NCI-H1417 (cell line): ENCODE measurements at regions not wholly inside any gene's neighbourhood (a gene's known extent, or its start where the extent isn't known, plus 50 kb on each side); places are given as distances from the start of the nearest gene placed in this dataset.

Experiments
- DNase-seq, 3 experiments: peaks; one replicate each; lab custom pipeline; 2025; lab: John Stamatoyannopoulos, UW

- peak in 2 of 3 experiments; percentile 23 to 55 for DNase-seq
These were observed 51.1 kb upstream of the TMEM33 start for GRCh38 chr4:41883988-41884734.

DNA sequence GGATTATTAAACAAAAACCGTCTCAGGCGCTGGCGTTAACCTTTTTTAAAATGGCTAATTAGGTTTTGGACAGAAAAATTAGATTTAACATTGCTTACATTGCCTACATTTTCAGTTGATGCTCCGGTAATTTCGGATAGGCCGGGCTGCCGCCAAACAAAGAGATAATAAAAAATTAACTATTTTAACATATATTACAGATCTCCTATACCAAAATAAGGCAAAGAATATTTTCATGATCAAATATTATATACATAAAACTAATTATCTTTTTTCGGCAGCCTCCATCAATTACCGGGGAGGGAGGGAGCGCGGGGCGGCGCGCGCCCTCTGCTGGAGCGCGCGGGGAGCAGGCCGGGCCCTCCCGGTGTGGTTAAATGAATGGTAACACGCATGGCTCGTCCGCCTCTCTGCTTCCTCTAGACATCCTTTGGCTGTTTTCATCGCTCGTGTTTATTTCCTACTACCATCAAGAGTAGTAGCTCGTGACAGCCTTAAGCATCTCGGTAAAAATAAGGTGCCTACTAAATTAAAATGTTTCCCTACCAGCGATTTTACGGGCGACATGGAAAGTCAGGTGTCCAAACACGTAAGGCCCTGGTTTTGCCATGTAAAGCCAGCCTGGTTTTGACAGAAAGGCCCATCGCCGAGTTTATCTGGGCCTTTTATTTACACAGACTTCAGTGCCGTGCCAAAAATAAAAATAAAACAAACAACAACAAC lies 52.4 kb upstream of the TMEM33 start:
- peak; percentile 66 to 82 (median 82) for DNase-seq

DNA sequence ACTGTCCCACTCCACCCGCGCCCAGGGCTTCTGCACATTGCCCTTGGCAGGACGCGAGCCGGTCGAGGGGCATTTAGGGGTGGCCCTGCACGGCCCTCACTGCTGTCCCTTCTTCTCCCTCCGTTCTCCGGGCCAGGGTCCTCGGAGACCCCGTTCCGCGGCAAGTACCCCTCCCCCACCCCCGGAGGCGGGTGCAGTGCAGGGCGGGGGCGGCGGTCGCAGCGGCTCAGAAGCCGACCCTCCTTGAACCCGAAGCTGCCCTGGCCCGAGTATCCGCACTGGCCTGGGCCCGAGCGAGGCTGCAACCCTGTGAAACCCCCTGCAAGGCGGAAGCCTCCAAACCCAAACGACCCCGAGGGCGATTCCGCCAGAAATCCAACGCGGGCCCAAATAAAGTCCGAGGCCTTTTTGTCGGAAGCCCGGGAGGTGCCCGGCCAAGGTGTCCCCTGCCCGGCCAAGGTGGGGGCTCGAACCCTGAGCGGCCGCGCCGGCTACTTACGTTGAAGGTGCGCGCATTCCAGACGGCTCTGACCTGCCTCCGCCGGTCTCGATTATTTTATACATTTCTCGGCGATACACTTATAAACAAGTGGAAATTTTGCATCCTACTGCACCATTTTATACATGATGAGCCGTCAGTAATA lies 53.1 kb upstream of the TMEM33 start:
- peak; percentile 54 to 82 (median 64) for DNase-seq

GRCh38 chr4:41880840-41881831 lies 54.1 kb upstream of the TMEM33 start:
- peak in 2 of 3 experiments; percentile 42 to 52 for DNase-seq

- DNase-seq = no peak
These were observed 55.0 kb upstream of the TMEM33 start for GRCh38 chr4:41880022-41880837.

GRCh38 chr4:41879552-41879951 lies 55.7 kb upstream of the TMEM33 start:
- no peak for DNase-seq

DNA sequence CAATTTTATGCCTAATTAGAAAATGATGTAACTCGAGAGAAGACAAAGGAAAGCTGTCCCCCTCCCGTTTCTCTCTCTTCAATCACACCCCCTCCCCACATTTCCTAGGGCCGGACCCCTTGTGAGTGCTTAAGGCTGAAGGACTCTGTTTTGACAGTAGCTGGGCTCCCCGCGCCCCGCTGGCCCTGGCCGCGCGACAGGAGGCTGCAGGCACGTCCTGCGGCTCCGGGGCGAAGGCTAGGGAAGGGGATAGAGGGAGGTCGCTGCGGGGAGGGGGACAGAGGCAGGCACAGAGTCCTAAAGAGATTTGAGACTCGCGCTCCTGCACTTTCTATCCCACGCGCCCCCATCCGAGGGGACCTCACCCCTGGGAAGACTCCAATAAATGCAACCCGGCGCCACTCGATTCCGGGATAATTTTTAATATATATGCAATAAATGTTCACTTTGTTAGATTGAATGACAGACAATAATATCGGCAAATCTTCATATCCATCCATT lies 56.2 kb upstream of the TMEM33 start:
- DNase-seq = no peak

DNA sequence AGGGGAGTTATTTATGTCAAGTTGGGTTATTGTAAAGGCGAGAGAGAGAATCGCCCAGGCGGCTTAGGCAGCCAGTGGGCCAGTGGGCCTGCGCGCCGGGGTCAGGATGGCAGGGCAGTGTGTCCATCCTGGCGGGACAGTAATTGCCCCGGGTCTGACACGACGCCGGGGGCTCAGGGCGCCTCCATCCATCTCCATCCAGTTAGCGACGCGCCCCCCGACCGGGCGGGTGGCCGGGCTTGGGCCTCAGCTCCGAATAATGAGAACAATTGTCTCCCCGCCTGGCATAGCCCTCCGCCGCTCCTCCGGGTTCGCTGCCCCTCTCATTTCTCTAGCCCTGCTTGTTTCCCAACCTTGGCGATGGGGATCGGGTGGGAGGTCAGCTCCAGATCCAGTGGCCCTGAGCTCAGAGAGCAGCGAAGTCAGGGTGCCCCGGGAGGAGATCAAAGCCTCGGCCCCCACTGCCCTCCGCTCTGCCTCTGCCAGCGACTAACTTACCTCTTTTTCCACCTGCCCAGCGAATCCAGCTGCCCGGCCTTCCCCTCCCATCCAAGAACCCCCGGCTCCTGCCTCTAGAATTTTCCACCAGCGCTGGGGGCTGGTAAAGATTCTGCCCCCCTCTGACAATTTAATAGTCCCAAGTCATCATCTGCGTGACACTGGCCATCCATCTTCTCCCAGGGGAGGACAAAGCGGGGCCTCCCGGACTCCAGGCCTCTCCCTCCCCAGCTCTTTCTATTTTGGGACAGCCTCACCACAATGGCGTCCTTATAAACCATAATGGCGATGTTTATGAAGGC lies 56.9 kb upstream of the TMEM33 start:
- DNase-seq = no peak

GRCh38 chr4:41877020-41877796 lies 58.0 kb upstream of the TMEM33 start:
- no peak for DNase-seq

GRCh38 chr4:41874873-41875272 lies 60.4 kb upstream of the TMEM33 start:
- DNase-seq = no peak

GRCh38 chr4:41874398-41874797 lies 60.8 kb upstream of the TMEM33 start:
- no peak for DNase-seq

- DNase-seq = no peak
These were observed 61.6 kb upstream of the TMEM33 start for GRCh38 chr4:41873380-41874295.

- no peak for DNase-seq
These were observed 65.2 kb upstream of the TMEM33 start for GRCh38 chr4:41870035-41870434.

DNA sequence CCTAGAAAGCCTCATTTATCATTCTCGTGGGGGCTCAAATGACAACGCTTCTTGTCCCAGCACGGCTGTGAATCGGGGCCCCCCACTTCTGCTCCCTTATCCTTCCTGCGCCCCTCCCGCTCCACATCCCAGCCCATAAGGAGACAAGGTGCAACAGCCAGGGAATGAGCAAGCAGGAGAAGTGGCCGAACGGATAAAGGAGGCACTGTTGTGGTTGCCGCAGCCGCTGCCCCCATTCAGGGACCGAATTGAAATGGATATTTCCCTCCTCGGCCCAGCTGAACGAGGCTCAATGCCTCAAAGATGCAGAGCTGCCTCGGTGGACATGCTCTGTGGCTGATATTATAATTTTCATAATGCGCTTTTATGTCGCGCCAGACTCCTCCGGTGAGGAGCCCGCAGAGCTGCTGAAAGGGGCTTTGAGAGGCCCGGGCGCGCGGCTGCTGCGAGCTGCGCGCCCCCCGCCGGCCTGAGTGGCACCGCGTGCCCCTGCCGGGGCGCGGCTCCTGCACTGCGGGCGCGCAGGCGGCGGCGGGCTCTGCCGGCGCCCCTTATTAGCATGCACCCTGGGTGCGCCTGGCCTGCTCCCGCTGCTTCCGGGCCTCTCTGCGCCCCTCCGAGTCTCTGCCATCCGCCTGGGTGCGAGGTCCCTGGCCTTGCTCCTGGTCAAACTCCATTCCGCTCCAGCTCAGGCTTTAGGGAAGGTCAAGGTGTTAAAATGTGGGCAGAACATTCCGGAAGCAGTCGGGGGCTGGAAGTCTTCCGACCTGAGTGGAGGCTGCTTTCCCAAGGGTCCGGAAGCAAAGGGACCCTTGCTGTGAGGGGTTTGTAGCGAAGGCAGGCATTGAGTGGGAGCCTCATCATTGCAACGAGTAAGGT lies 68.2 kb upstream of the TMEM33 start:
- peak in 2 of 3 experiments; percentile 21 to 40 for DNase-seq

- no peak for DNase-seq
These were observed 69.0 kb upstream of the TMEM33 start for GRCh38 chr4:41865981-41866798.
